ENCODE measurements at regions not wholly inside any gene's neighbourhood (a gene's known extent, or its start where the extent isn't known, plus 50 kb on each side); places are given as distances from the start of the nearest gene placed in this dataset.

GRCh38 chr7:45350896-45351295, 193.3 kb downstream of the RAMP3 start:
- DNase-seq (ENCODE audit: insufficient read length, low spot score, missing footprints), result no peak
- Histone ChIP-seq H3K9me3 (ENCODE audit: low read depth, low read length) (no peaks in the 10 kb centered on the region), H4K20me1 (ENCODE audit: insufficient read depth, low read length) (no peaks in the 10 kb centered on the region), H3K4me1 (ENCODE audit: insufficient read depth, low read length) (no peaks in the 10 kb centered on the region), H3K27ac (ENCODE audit: low read depth, low read length) (no peak overlapping the region), H2AFZ (ENCODE audit: low read length) (no peak overlapping the region), H3K4me3 (ENCODE audit: insufficient read depth, low read length) (no peak overlapping the region), H3K36me3 (ENCODE audit: insufficient read depth, low read length) (no peaks in the 10 kb centered on the region), H3K79me2 (ENCODE audit: insufficient read depth, low read length) (no peaks in the 10 kb centered on the region), H3K27me3 (ENCODE audit: insufficient read depth, low read length) (peaks cover 2% of the 10 kb centered on the region), H3K4me2 (ENCODE audit: insufficient read depth, low read length) (no peak overlapping the region)
- TF ChIP-seq CTCF (IDR thresholded peaks at IDR 0.05; ENCODE audit: extremely low read depth, low read depth, low read length), result no peak

- no peak overlapping the region for H3K4me3 ChIP-seq (ENCODE audit: insufficient read depth, low read length)
- H3K36me3 ChIP-seq (ENCODE audit: insufficient read depth, low read length), result no peaks in the 10 kb centered on the region
- H4K20me1 ChIP-seq (ENCODE audit: insufficient read depth, low read length), result no peaks in the 10 kb centered on the region
- TF ChIP-seq CTCF (IDR thresholded peaks at IDR 0.05; ENCODE audit: extremely low read depth, low read depth, low read length), result no peak
- DNase-seq (ENCODE audit: insufficient read length, low spot score, missing footprints), result no peak
- H2AFZ ChIP-seq (ENCODE audit: low read length), result no peak overlapping the region
- no peak overlapping the region for H3K27ac ChIP-seq (ENCODE audit: low read depth, low read length)
- no peaks in the 10 kb centered on the region for H3K79me2 ChIP-seq (ENCODE audit: insufficient read depth, low read length)
- no peak overlapping the region for H3K4me2 ChIP-seq (ENCODE audit: insufficient read depth, low read length)
- no peaks in the 10 kb centered on the region for H3K9me3 ChIP-seq (ENCODE audit: low read depth, low read length)
- no peaks in the 10 kb centered on the region for H3K4me1 ChIP-seq (ENCODE audit: insufficient read depth, low read length)
- H3K27me3 ChIP-seq (ENCODE audit: insufficient read depth, low read length), result peaks cover 2% of the 10 kb centered on the region
Measured at GRCh38 chr7:45358287-45358686, 200.7 kb downstream of the RAMP3 start.

GRCh38 chr7:45359250-45359649, 201.7 kb downstream of the RAMP3 start:
- H3K79me2 ChIP-seq (ENCODE audit: insufficient read depth, low read length), result no peaks in the 10 kb centered on the region
- H3K4me3 ChIP-seq (ENCODE audit: insufficient read depth, low read length), result no peak overlapping the region
- no peak for TF ChIP-seq CTCF (IDR thresholded peaks at IDR 0.05; ENCODE audit: extremely low read depth, low read depth, low read length)
- no peaks in the 10 kb centered on the region for H3K36me3 ChIP-seq (ENCODE audit: insufficient read depth, low read length)
- no peak overlapping the region for H3K4me2 ChIP-seq (ENCODE audit: insufficient read depth, low read length)
- H2AFZ ChIP-seq (ENCODE audit: low read length), result no peak overlapping the region
- no peaks in the 10 kb centered on the region for H4K20me1 ChIP-seq (ENCODE audit: insufficient read depth, low read length)
- no peak overlapping the region for H3K27ac ChIP-seq (ENCODE audit: low read depth, low read length)
- no peaks in the 10 kb centered on the region for H3K4me1 ChIP-seq (ENCODE audit: insufficient read depth, low read length)
- peaks cover 2% of the 10 kb centered on the region for H3K27me3 ChIP-seq (ENCODE audit: insufficient read depth, low read length)
- H3K9me3 ChIP-seq (ENCODE audit: low read depth, low read length), result no peaks in the 10 kb centered on the region
- no peak for DNase-seq (ENCODE audit: insufficient read length, low spot score, missing footprints)

GRCh38 chr7:45359776-45360175, 202.2 kb downstream of the RAMP3 start:
- no peaks in the 10 kb centered on the region for H4K20me1 ChIP-seq (ENCODE audit: insufficient read depth, low read length)
- H3K4me2 ChIP-seq (ENCODE audit: insufficient read depth, low read length), result no peak overlapping the region
- H3K27ac ChIP-seq (ENCODE audit: low read depth, low read length), result no peak overlapping the region
- no peaks in the 10 kb centered on the region for H3K27me3 ChIP-seq (ENCODE audit: insufficient read depth, low read length)
- H3K4me1 ChIP-seq (ENCODE audit: insufficient read depth, low read length), result no peaks in the 10 kb centered on the region
- no peaks in the 10 kb centered on the region for H3K36me3 ChIP-seq (ENCODE audit: insufficient read depth, low read length)
- no peaks in the 10 kb centered on the region for H3K79me2 ChIP-seq (ENCODE audit: insufficient read depth, low read length)
- DNase-seq (ENCODE audit: insufficient read length, low spot score, missing footprints), result no peak
- no peaks in the 10 kb centered on the region for H3K9me3 ChIP-seq (ENCODE audit: low read depth, low read length)
- no peak overlapping the region for H2AFZ ChIP-seq (ENCODE audit: low read length)
- TF ChIP-seq CTCF (IDR thresholded peaks at IDR 0.05; ENCODE audit: extremely low read depth, low read depth, low read length), result no peak
- no peak overlapping the region for H3K4me3 ChIP-seq (ENCODE audit: insufficient read depth, low read length)
